ENCODE measurements at regions not wholly inside any gene's neighbourhood (a gene's known extent, or its start where the extent isn't known, plus 50 kb on each side); places are given as distances from the start of the nearest gene placed in this dataset.
"Not testable (repeated sequence)": the region's sequence is repeated elsewhere in the genome, so short reads cannot be mapped to it uniquely, and the experiment has no call there.

GRCh38 chr13:47718556-47718955, 282.5 kb downstream of the SUCLA2 start:
- no peak for TF ChIP-seq CTCF (conservative IDR thresholded peaks at IDR 0.05)
- TF ChIP-seq ZFX (IDR thresholded peaks at IDR 0.05), result no peak
- H3K27ac ChIP-seq, result no peak overlapping the region

GRCh38 chr13:47708386-47708785, 292.7 kb downstream of the SUCLA2 start:
- TF ChIP-seq CTCF (conservative IDR thresholded peaks at IDR 0.05), result no peak
- no peak for TF ChIP-seq ZFX (IDR thresholded peaks at IDR 0.05)
- H3K27ac ChIP-seq, result no peak overlapping the region

DNA sequence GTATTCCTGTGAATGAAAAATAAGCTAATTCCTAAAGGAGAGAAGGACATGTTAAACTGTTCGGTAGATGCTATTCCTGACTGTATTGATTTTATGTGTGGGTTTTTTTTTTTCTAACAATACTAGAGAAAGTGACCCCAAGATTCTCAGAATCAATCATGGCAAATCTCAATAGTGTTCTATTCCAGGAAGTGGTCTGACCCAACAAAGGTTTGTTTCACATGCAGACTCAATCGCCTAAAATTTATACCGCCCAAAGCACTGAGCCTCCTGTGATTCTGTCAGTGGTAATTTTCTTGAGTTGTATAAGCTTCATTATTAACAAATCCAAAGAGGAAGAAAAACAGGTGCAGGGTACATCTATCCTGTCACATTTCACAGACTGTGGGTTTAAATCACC, 293.7 kb downstream of the SUCLA2 start:
- TF ChIP-seq ZFX (IDR thresholded peaks at IDR 0.05), result no peak
- TF ChIP-seq CTCF (conservative IDR thresholded peaks at IDR 0.05), result no peak
- H3K27ac ChIP-seq, result no peak overlapping the region

- TF ChIP-seq ZFX (IDR thresholded peaks at IDR 0.05), result no peak
- H3K27ac ChIP-seq, result no peak overlapping the region
Observed at GRCh38 chr13:47705185-47705584, 295.9 kb downstream of the SUCLA2 start.

GRCh38 chr13:47696674-47697073, 304.4 kb downstream of the SUCLA2 start:
- TF ChIP-seq ZFX (IDR thresholded peaks at IDR 0.05), result no peak
- TF ChIP-seq CTCF (conservative IDR thresholded peaks at IDR 0.05), result no peak
- H3K27ac ChIP-seq, result no peak overlapping the region

GRCh38 chr13:47687577-47687976, 313.5 kb downstream of the SUCLA2 start:
- no peak for TF ChIP-seq CTCF (conservative IDR thresholded peaks at IDR 0.05)
- TF ChIP-seq ZFX (IDR thresholded peaks at IDR 0.05), result no peak
- no peak overlapping the region for H3K27ac ChIP-seq

DNA sequence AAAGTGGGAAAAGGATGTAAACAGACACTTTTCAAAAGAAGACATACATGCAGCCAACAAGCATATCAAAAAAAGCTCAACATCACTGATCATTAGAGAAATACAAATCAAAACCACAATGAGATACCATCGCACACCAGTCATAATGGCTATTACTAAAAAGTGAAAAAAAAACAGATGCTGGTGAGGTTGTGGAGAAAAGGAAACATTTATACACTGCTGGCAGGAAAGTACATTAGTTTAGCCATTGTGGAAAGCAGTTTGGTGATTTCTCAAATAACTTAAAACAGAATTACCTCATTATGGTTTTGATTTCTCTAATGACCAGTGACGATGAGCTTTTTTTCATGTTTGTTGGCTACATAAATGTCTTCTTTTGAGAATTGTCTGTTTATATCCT, 315.9 kb downstream of the SUCLA2 start:
- H3K27ac ChIP-seq, result not testable (repeated sequence)

GRCh38 chr13:47680748-47681147, 320.3 kb downstream of the SUCLA2 start:
- H3K27ac ChIP-seq, result no peak overlapping the region
- TF ChIP-seq ZFX (IDR thresholded peaks at IDR 0.05), result no peak
- no peak for TF ChIP-seq CTCF (conservative IDR thresholded peaks at IDR 0.05)

- H3K27ac ChIP-seq, result no peak overlapping the region
- TF ChIP-seq ZFX (IDR thresholded peaks at IDR 0.05) (no peak), CTCF (conservative IDR thresholded peaks at IDR 0.05) (no peak)
Observed at GRCh38 chr13:47679401-47679800, 321.7 kb downstream of the SUCLA2 start.

All from C4-2B (cell line).